IMR-90 (cell line): ENCODE measurements at regions not wholly inside any gene's neighbourhood (a gene's known extent, or its start where the extent isn't known, plus 50 kb on each side); places are given as distances from the start of the nearest gene placed in this dataset.

Source experiments
- BHLHE40 ChIP-seq: fragments of 150-350 bp; IDR thresholded peaks from 2 replicates; pipeline ENCODE4 v1.6.1; 2016; ENCODE audit warnings: mild to moderate bottlenecking, low read depth, low read length
- CTCF ChIP-seq: conservative IDR thresholded peaks from 2 replicates; pipeline ENCODE4 v1.5.1; 2012; ENCODE audit warnings: mild to moderate bottlenecking, low read depth, low read length, improper control_type of control experiment
- FOS ChIP-seq: fragments of 150-350 bp; IDR thresholded peaks from 2 replicates; pipeline ENCODE4 v1.6.1; 2016; ENCODE audit warnings: low read depth, low read length
- MAZ ChIP-seq: IDR thresholded peaks from 2 replicates; pipeline ENCODE4 v1.6.1; 2012; ENCODE audit warnings: low read depth, mild to moderate bottlenecking, low read length, improper control_type of control experiment, moderate library complexity, borderline replicate concordance
- POLR2A ChIP-seq: IDR thresholded peaks from 2 replicates; pipeline ENCODE4 v1.6.1; 2012; ENCODE audit warnings: mild to moderate bottlenecking, low read depth, low read length
- RAD21 ChIP-seq: IDR thresholded peaks from 2 replicates; pipeline ENCODE4 v1.6.1; 2012; ENCODE audit warnings: low read length, improper control_type of control experiment
- RFX5 ChIP-seq: IDR thresholded peaks from 2 replicates; pipeline ENCODE4 v1.8.0; 2012; ENCODE audit warnings: low read depth, mild to moderate bottlenecking, low read length, moderate library complexity
- SMC3 ChIP-seq: fragments of 150-350 bp; IDR thresholded peaks from 2 replicates; pipeline ENCODE4 v1.6.1; 2016; ENCODE audit warnings: low read depth, mild to moderate bottlenecking, antibody characterized with exemption, low read length, moderate library complexity

- TF ChIP-seq CTCF = no peak
- no peak for TF ChIP-seq POLR2A
- no peak for TF ChIP-seq RFX5
- no peak for TF ChIP-seq MAZ
- TF ChIP-seq FOS = no peak
- no peak for TF ChIP-seq SMC3
- no peak for TF ChIP-seq RAD21
- no peak for TF ChIP-seq BHLHE40
Observed at GRCh38 chr2:16784652-16785051, 119.0 kb upstream of the CYRIA start.
